Smooth muscle cell (in vitro differentiated cells): ENCODE measurements at regions not wholly inside any gene's neighbourhood (a gene's known extent, or its start where the extent isn't known, plus 50 kb on each side); places are given as distances from the start of the nearest gene placed in this dataset.

Source experiments
- DNase-seq: peaks from one replicate; lab custom pipeline; 2025; ENCODE audit not compliant: unreplicated experiment; lab: John Stamatoyannopoulos, UW
- H2AFZ ChIP-seq: fragments of 200-600 bp; sonication (generic); 2 replicates; pipeline ENCODE4 v1.6.0; 2016; ENCODE audit warnings: antibody characterized with exemption, low read depth, mild to moderate bottlenecking
- H3F3A ChIP-seq: fragments of 200-600 bp; sonication (generic); 2 replicates; pipeline ENCODE4 v1.6.0; 2017; ENCODE audit warnings: antibody characterized with exemption, low read depth
- H3K27ac ChIP-seq: fragments of 200-600 bp; sonication (generic); 2 replicates; pipeline ENCODE4 v1.5.1; 2016; ENCODE audit warnings: low read depth, mild to moderate bottlenecking
- H3K27me3 ChIP-seq: fragments of 200-600 bp; sonication (generic); 2 replicates; pipeline ENCODE4 v1.6.1; 2016; ENCODE audit warnings: low read depth, mild to moderate bottlenecking
- H3K36me3 ChIP-seq: fragments of 200-600 bp; sonication (generic); 2 replicates; pipeline ENCODE4 v1.5.1; 2016; ENCODE audit warnings: low read depth
- H3K4me1 ChIP-seq: fragments of 200-600 bp; sonication (generic); 2 replicates; pipeline ENCODE4 v1.5.1; 2016; ENCODE audit warnings: low read depth
- H3K4me2 ChIP-seq: fragments of 200-600 bp; sonication (generic); 2 replicates; pipeline ENCODE4 v1.6.0; 2016; ENCODE audit warnings: mild to moderate bottlenecking
- H3K4me3 ChIP-seq: fragments of 200-600 bp; sonication (generic); 2 replicates; pipeline ENCODE4 v1.5.1; 2016; ENCODE audit warnings: mild to moderate bottlenecking
- H3K79me2 ChIP-seq: fragments of 200-600 bp; sonication (generic); 2 replicates; pipeline ENCODE4 v1.6.0; 2016; ENCODE audit warnings: low read depth, mild to moderate bottlenecking
- H3K9ac ChIP-seq: fragments of 200-600 bp; sonication (generic); 2 replicates; pipeline ENCODE4 v1.6.0; 2016; ENCODE audit warnings: low read depth
- H3K9me3 ChIP-seq: fragments of 200-600 bp; sonication (generic); replicated peaks from 2 replicates; pipeline ENCODE4 v1.5.1; 2016; ENCODE audit warnings: low read depth
- H4K20me1 ChIP-seq: fragments of 200-600 bp; sonication (generic); 2 replicates; pipeline ENCODE4 v1.6.0; 2016; ENCODE audit warnings: low read depth
- CTCF ChIP-seq: fragments of 200-600 bp; sonication (generic); IDR thresholded peaks from 2 replicates; pipeline ENCODE4 v1.5.1; 2017; ENCODE audit warnings: borderline replicate concordance, mild to moderate bottlenecking, antibody characterized with exemption; ENCODE audit not compliant: insufficient read depth, poor library complexity, severe bottlenecking
- WGBS: methylation state at CpG from one replicate; pipeline ENCODE4 v1.1.7; 2016; ENCODE audit warnings: low lambda C conversion rate; 5-methylcytosine and 5-hydroxymethylcytosine counted together

DNA sequence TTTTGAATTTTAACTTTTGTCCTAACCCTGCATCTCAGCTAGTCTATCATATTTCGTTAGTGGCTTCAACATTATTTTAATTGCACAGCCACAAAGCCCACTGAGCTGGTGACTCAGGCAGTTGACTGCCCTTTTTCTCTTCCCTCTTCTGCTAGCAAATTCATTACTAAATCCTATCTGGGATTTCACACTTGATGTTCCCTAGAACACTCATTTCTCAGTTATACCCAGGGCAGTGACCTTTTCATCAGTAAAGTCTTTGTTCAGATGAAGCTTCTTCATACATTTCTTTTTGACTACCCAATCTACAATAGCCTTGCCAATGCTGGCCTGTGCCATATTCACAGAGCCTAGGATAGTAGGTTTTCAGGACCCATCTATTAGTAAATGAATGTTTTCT lies 107.0 kb downstream of the ATXN7L3B start:
- no peaks in the 10 kb centered on the region for H3K36me3 ChIP-seq
- no peaks in the 10 kb centered on the region for H3K4me1 ChIP-seq
- no peak overlapping the region for H3K9ac ChIP-seq
- no peak overlapping the region for H3K4me3 ChIP-seq
- H4K20me1 ChIP-seq, result no peaks in the 10 kb centered on the region
- 58% methylated on average over 1 of the region's 1 CpG for WGBS
- H3K9me3 ChIP-seq, result no peaks in the 10 kb centered on the region
- H3F3A ChIP-seq, result no peaks in the 10 kb centered on the region
- H3K4me2 ChIP-seq, result no peak overlapping the region
- H3K27ac ChIP-seq, result no peak overlapping the region
- H3K27me3 ChIP-seq, result no peaks in the 10 kb centered on the region
- H2AFZ ChIP-seq, result no peak overlapping the region
- no peaks in the 10 kb centered on the region for H3K79me2 ChIP-seq
- DNase-seq, result no peak
- TF ChIP-seq CTCF, result no peak

- no peaks in the 10 kb centered on the region for H3K79me2 ChIP-seq
- no peak overlapping the region for H3K4me3 ChIP-seq
- peak; percentile 26 for TF ChIP-seq CTCF
- H3K27me3 ChIP-seq, result no peaks in the 10 kb centered on the region
- peak overlapping the region; percentile 79 for H2AFZ ChIP-seq
- H3K9me3 ChIP-seq, result no peaks in the 10 kb centered on the region
- DNase-seq, result no peak
- H3F3A ChIP-seq, result no peaks in the 10 kb centered on the region
- H3K4me1 ChIP-seq, result no peaks in the 10 kb centered on the region
- H3K27ac ChIP-seq, result no peak overlapping the region
- H4K20me1 ChIP-seq, result no peaks in the 10 kb centered on the region
- no peaks in the 10 kb centered on the region for H3K36me3 ChIP-seq
- 67% methylated on average over 1 of the region's 1 CpG for WGBS
- H3K4me2 ChIP-seq, result no peak overlapping the region
- no peak overlapping the region for H3K9ac ChIP-seq
Observed at GRCh38 chr12:74646831-74647230, 109.2 kb downstream of the ATXN7L3B start.

DNA sequence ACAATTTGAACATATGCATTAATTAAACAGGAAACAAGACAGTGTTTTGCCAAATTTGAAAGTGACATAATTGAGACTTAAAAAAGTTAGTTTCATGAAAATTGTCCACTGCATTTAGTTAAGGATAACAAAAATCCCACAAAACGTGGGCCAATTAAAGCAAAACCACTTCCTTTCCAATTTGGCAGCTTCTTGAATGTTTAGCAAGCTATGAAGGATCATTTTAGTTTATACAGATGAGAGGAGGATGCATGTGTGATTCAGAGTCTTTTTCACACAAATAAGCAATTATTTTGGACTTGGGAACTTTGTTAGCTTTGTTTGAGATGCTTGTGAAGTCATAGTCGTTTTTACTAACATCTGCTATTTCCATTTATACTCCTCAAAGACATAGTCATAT lies 109.6 kb downstream of the ATXN7L3B start:
- no peaks in the 10 kb centered on the region for H3K27me3 ChIP-seq
- no peak overlapping the region for H3K4me3 ChIP-seq
- TF ChIP-seq CTCF, result no peak
- H2AFZ ChIP-seq, result peak overlapping the region; percentile 43
- 42% methylated on average over 2 of the region's 2 CpGs for WGBS
- H3K4me2 ChIP-seq, result no peak overlapping the region
- no peak overlapping the region for H3K9ac ChIP-seq
- no peaks in the 10 kb centered on the region for H3K79me2 ChIP-seq
- no peak for DNase-seq
- no peaks in the 10 kb centered on the region for H3K4me1 ChIP-seq
- H3K27ac ChIP-seq, result no peak overlapping the region
- H3K36me3 ChIP-seq, result no peaks in the 10 kb centered on the region
- no peaks in the 10 kb centered on the region for H3K9me3 ChIP-seq
- H3F3A ChIP-seq, result no peaks in the 10 kb centered on the region
- no peaks in the 10 kb centered on the region for H4K20me1 ChIP-seq

GRCh38 chr12:74656251-74656650 lies 118.6 kb downstream of the ATXN7L3B start:
- TF ChIP-seq CTCF, result no peak
- H3K27me3 ChIP-seq, result no peaks in the 10 kb centered on the region
- H3F3A ChIP-seq, result no peaks in the 10 kb centered on the region
- no peaks in the 10 kb centered on the region for H3K36me3 ChIP-seq
- no peak for DNase-seq
- no peaks in the 10 kb centered on the region for H3K4me1 ChIP-seq
- no peak overlapping the region for H3K4me3 ChIP-seq
- no peak overlapping the region for H3K27ac ChIP-seq
- no peaks in the 10 kb centered on the region for H4K20me1 ChIP-seq
- H2AFZ ChIP-seq, result no peak overlapping the region
- H3K9ac ChIP-seq, result no peak overlapping the region
- H3K4me2 ChIP-seq, result no peak overlapping the region
- H3K9me3 ChIP-seq, result no peaks in the 10 kb centered on the region
- H3K79me2 ChIP-seq, result no peaks in the 10 kb centered on the region
